ENCODE measurements at regions not wholly inside any gene's neighbourhood (a gene's known extent, or its start where the extent isn't known, plus 50 kb on each side); places are given as distances from the start of the nearest gene placed in this dataset.

DNA sequence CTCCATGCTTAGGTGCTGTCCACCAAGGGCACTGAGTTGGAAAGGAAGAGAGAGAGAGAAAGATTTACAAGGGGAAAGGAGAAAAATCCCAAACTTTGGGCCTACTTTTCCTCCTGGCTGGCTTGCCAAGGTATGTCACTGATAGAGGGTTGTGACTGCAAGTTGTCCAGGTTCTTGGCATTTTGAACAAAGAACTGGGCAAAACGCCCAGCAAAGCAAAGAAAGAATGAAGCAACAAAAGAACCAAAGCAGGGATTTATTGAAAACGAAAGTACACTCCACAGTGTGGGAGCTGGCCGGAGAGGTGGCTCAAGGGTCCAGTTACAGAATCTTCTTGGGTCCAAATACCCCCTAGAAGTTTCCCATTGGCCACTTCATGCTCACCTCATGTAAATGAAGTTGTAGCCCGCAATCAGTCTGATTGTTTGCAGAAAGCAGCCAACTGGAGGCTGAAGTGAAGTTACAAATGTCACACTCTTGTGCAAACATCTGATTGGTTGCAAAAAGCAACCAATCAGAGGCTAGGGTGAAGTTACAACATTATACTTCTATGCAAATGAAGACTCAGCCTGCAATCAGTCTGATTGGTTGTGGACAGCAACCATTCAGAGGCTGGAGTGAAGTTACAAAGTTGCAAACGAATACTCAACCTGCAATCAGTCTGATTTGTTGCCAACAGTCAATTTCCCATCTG is 263.5 kb downstream of the YTHDC2 start:
- in situ Hi-C loops (cut with HindIII; ENCODE audit: low sequenced_read_pairs), result no loop called here
- DNase-seq (ENCODE audit: low spot score), result no peak

DNA sequence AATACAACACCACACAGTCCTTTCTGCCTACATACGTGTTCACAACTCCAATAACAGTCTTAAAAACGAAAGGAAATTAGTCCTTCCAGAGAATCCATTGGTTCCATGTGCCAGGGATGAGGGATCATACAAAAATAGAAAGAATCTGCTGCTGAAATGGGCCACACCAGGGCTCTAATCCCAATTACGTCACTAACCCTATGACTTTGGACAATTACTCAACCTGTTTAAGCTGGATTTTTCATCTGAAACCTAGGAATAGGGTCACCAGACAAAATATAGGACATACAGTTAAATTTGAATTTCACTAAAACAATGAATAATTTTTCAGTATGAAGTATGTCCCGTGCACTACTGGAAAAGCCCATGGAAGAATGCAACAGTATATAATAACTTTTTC is 264.7 kb downstream of the YTHDC2 start:
- in situ Hi-C loops (cut with HindIII; ENCODE audit: low sequenced_read_pairs), result no loop called here
- DNase-seq (ENCODE audit: low spot score), result no peak

DNA sequence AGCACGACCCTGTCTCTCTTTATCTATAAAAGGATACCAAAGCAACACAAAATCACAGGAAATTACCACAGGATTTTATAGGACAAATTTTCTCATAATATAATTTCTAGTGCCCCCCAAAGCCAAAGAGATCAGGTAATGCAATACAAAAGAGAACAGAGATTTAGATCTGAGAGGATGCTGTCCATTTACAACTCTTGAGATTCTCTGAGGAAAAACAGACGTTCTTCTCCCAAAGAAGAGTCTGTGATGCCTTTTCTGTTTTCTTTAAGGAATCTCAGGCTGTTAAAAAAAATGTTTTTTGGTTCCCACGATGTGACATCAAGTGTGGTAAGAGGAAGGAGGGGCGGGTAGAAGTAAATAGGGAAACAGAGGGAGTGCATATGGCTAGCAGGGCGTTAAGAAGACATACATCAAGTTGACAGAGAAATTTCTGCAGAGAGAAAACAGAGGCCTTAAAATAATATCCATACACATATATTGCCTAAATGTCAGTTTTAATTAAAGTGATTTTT is 274.7 kb downstream of the YTHDC2 start:
- in situ Hi-C loops (cut with HindIII; ENCODE audit: low sequenced_read_pairs), result no loop called here
- no peak for DNase-seq (ENCODE audit: low spot score)

DNA sequence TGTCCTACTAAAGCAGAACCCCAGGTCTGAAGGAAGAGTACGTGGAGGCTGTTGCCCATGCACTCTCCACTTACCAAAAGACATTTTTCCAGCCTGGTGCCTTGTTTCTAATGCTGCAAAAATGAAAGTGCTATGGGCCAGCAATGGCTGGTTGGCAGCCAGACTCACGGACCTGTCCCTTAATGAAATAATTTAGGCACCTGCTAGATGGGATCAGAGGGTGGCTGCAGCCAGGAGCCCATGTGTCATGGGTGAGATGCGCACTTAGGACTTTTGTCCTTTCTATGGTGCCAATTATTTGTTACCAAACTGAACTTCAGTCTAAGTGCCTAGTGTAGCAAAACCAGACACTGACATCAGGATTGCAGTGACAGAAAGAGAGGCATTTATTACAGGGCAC is 276.3 kb downstream of the YTHDC2 start:
- no peak for DNase-seq (ENCODE audit: low spot score)
- in situ Hi-C loops (cut with HindIII; ENCODE audit: low sequenced_read_pairs), result no loop called here

DNA sequence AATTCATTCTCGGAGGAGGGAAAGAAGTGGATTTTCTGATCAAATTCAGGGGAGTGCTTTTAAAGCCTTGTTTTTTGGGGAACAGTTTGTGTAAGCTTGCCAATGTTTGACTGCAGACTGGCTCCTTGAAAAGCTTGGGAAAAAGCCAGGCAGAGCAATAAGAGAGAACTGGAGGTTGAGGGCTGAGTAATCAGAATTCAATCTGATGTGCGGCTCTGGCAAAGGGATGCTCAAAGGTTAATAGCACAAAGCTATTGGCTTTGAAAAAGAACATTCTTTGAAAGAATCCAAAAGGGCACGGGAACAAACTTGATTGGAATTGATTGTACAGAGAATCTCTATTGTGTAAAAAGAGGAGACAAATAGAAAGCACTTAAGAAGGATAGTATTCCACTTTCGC is 279.3 kb downstream of the YTHDC2 start:
- in situ Hi-C loops (cut with HindIII; ENCODE audit: low sequenced_read_pairs), result no loop called here
- DNase-seq (ENCODE audit: low spot score), result no peak

DNA sequence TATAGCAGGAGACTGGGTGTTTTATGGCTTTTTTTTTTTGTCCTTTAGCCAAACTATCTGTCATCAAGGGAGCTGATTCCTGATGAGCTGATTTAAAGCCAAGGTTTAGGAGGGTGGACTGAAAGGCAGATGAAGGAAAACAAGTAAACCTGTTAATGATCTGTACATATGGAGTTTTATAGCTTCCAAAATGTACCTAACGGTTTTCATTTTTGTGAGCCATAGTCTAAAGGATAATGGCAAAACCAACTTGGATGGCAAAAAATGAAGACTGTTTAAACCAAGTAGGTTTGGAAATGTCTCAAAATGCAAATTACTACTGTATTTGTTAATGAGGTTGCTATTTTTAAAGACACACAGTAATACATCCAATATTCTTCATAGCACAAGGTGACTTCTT is 281.5 kb downstream of the YTHDC2 start:
- DNase-seq (ENCODE audit: low spot score), result no peak
- in situ Hi-C loops (cut with HindIII; ENCODE audit: low sequenced_read_pairs), result no loop called here

DNA sequence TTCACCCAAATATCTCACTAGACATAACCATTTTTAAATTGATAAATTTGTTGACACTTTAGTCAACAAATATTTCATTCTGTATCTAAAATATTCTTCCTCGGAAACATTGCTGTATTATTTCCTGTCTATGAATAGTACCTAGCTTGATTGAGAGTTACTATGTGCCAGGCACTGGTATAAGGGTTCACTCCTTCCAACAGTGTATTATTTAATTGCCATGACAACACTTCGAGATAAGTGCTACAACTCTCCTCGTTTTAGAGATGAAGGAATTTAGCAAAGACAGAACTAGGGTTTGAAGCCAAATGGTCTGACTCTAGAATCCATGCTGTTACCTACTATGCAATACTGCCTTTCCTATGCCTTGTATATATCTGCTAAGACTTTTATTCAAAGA is 287.2 kb downstream of the YTHDC2 start:
- DNase-seq (ENCODE audit: low spot score), result no peak
- in situ Hi-C loops (cut with HindIII; ENCODE audit: low sequenced_read_pairs), result no loop called here

DNA sequence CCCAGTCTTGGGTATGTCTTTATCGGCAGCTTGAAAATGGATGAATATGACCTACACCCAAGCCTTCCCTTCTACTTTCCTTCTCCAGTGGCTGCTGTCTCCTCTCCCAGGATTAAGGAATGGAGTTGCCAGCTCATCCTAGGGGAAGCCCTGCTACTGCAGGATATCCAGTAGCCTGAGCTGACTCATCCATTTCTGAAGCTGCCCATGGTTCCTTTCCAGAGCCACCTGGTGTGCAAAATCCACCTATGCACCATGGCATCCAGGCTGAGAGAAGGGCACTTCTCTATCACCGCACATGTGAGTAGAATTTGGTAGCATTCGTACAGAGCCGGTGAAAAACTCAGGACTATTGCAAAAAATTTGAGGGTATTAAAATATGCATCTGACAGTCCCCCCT is 290.8 kb downstream of the YTHDC2 start:
- no peak for DNase-seq (ENCODE audit: low spot score)
- in situ Hi-C loops (cut with HindIII; ENCODE audit: low sequenced_read_pairs), result no loop called here

DNA sequence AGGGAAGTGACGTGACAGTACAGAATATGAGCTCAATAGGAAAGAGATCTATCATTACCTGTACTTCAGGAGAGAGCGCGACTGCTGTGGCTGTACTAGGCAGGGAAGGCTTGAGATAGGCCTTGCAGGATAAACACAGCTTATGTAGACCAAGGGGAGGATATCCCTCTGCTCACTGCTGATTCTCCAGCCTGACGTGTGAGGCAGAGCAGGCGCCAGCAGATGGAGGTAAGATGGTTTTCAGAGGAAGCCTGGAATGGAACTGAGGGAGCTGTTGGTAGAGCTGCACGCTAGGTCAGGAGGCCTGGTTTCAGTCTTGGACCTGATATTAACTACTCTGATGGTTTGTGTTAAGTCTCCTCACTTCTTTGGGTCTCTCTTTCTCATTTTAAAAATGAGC is 291.4 kb downstream of the YTHDC2 start:
- in situ Hi-C loops (cut with HindIII; ENCODE audit: low sequenced_read_pairs), result no loop called here
- no peak for DNase-seq (ENCODE audit: low spot score)

DNA sequence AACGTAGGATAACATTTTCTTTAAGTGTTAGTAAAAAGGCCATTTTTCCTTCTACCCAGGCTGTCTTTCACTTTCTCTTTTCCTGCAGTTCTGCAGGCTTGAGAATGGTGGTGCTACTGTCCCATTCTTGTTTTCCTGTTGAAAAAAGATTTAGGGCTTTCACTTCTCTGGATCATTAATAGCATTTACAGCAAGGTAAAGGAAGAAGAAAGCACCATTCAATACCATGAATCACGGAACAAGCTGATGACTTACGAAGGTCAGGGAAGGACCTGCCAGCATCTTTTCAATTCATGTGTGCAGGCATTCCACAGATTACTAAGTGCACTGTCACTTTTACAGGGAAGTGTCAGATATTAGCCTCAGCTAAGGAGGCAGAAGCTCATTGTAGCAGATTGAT is 292.8 kb downstream of the YTHDC2 start:
- peak; percentile 6 for DNase-seq (ENCODE audit: low spot score)
- in situ Hi-C loops (cut with HindIII; ENCODE audit: low sequenced_read_pairs), result no loop called here

DNA sequence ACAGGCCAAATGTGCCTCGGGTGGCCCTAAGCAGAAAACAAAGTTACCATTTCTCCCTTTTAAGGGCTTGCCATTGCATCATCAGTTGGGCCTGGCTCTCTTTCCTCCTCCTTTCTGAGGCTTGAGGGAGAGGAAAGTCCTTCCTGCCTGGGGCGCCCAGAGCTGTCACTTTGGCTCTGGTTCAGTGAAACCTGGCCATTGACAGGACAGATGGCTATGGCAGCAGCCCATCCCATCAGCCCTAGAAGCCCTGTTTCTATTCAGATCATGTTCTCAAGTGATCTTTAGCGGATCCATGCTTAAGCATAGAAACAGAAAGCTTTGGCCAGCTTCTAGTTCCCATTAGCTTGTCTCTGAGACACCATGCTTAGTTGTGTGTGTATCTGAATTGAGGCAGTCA is 293.4 kb downstream of the YTHDC2 start:
- in situ Hi-C loops (cut with HindIII; ENCODE audit: low sequenced_read_pairs), result no loop called here

DNA sequence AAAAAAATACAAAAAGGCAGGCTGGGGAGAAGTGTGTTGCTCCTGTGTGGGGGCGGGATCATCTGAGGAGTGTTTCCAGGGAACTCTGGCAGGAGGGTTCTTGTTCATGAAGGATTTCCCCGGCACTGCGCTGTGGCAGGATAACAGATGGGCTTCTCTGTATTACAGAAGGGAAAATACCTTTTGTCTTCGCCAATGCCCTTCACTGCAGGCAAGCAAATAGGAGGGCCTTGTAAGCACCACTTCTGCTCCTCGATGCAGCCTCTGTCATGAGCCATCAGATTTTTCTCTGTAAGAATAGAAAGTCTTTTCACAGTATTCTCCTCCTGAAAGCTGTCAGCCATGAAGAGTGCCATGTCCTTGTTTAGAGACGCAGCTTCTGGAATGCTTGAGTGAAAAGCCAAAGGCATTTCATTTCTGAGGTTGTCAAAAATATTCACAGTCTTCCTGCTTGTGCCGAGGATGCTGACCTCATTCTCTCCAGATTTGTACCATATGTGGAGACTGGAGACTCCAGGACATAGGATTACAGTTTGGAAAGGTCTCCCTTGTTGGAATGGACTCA is 294.0 kb downstream of the YTHDC2 start:
- DNase-seq (ENCODE audit: low spot score), result peak; percentile 89
- in situ Hi-C loops (cut with HindIII; ENCODE audit: low sequenced_read_pairs), result no loop called here

More for the DNA sequence above, 293.4 kb downstream of the YTHDC2 start:
- peak; percentile 89 for DNase-seq (ENCODE audit: low spot score)

DNA sequence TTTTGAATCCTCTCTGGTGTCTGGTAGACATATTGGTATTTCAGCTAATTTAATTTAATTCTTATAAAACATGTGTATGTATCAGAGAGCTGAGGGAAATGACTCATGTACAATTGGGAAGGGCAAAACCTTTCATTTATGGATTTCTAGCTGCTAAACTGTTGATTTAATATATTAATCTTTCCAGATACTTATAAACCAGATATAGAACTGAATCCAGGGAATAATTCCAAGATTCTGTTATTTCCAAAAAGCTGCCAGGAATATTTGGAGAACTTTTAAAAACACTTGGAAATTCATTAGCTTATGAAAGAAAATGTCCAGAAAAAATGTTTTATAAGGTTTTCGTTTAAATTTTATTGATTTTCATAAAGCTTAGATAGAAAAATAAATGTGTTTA is 295.5 kb downstream of the YTHDC2 start:
- in situ Hi-C loops (cut with HindIII; ENCODE audit: low sequenced_read_pairs), result no loop called here
- no peak for DNase-seq (ENCODE audit: low spot score)

DNA sequence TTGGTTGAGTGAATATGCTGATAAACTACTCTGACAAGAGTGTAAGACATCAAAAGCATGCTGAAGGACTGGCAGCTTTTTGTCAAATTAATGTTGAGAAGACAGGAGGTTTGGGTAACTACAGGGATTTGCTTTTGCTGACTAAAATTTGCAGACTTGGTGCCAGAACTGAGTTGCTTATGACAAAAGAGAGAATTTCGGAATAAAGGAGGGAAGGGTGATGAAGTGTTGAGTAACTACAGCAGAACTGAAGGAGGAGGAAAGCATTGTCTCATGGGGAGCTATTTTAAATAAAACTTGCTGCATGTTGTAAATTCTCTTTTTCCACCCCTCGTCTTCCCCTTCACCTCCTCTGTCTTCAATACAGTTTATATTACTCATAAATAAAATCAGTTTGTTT is 296.1 kb downstream of the YTHDC2 start:
- DNase-seq (ENCODE audit: low spot score), result no peak
- in situ Hi-C loops (cut with HindIII; ENCODE audit: low sequenced_read_pairs), result no loop called here

DNA sequence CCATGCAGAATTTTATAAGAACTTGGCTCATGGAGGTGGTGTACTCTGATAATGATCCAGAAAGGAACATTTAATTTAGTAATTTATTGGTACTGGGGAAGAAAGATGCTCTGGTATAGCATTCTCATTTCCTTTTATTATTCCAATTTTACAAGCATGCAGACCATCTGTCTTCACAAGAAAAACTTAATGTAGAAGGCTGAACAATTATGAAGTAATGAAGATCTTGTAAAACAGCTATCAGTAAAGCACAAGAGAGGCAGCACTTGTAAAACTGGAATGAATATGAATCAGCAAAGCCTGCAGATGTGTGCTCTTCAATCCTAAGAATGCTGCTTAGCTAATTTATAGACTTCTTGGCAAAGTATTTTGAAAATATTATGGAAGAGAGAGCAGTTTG is 300.0 kb downstream of the YTHDC2 start:
- in situ Hi-C loops (cut with HindIII; ENCODE audit: low sequenced_read_pairs), result no loop called here

DNA sequence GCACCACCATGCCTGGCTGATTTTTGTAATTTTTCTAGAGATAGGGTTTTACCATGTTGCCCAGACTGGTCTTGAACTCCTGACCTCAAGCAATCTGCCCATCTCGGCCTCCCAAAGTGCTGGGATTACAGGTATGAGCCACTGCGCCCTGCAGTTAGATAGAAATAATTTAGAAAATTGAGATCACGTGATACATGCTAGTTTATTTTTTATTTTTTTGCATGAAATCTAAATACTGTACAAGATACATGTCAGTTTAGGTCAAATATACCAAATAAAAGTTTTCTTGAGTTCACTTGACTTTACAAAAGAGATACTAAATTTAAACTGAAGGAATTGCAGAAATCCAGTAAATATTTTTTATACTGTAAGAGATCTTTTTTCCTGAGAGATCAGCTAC is 304.2 kb downstream of the YTHDC2 start:
- DNase-seq (ENCODE audit: low spot score), result no peak
- in situ Hi-C loops (cut with HindIII; ENCODE audit: low sequenced_read_pairs), result no loop called here

More for the DNA sequence above, 300.0 kb downstream of the YTHDC2 start:
- DNase-seq (ENCODE audit: low spot score), result no peak

DNA sequence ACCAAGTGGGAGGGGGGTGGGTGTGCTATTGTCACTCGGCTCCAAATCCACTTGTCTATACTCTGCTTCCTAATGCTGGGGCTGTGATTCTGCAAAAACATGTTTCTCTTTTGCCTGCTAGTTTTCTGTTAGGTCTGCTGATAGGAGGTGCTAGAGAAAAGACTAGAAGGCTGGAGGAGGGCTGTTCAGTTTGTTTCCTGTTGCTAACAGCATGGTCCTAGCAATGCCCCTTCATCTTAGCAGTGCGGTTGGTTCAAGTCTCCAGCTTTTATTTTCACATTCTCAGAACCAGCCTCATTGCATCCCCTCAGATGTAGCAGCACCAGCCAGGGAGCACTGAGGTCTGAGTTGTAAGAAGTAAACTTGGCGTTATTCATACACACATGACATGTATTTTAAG is 310.2 kb downstream of the YTHDC2 start:
- no peak for DNase-seq (ENCODE audit: low spot score)
- in situ Hi-C loops (cut with HindIII; ENCODE audit: low sequenced_read_pairs), result no loop called here

DNA sequence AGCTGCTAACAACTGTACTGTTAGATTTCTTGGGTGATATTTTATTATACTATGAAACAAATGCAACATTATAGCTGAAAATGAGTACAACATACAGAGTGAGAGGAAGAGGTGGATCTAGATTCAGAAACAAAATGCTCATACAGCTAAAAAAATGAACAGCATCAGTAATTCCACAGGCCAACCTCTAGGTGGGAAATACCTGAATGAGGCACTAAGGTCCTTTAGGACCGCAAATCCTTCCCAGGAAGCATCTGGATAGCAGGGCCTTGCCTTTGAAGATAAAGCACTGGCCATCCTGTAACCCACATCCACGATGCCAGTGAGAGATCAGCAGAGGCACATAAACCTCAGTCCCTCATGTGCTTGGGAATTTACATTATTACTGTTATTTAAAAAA is 310.8 kb downstream of the YTHDC2 start:
- no peak for DNase-seq (ENCODE audit: low spot score)
- in situ Hi-C loops (cut with HindIII; ENCODE audit: low sequenced_read_pairs), result no loop called here

DNA sequence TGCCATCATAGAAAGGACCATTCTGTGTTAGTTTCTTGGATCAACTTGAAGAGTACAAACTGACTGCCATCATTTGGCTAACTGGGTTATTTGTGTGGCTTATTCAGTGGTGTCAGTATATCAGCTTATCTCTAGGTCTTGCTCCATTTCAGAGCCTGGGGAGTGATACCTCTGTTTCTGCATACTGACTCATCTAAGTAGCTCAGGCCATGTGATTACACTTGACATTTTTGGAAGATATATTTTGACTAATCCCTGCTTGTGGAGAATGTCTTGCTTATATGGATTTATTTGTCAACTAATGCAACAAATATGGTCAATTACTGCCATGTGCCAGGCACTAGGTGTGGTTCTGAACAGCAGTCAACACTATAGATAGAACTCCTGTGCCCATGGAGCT is 311.7 kb downstream of the YTHDC2 start:
- no peak for DNase-seq (ENCODE audit: low spot score)
- in situ Hi-C loops (cut with HindIII; ENCODE audit: low sequenced_read_pairs), result no loop called here

DNA sequence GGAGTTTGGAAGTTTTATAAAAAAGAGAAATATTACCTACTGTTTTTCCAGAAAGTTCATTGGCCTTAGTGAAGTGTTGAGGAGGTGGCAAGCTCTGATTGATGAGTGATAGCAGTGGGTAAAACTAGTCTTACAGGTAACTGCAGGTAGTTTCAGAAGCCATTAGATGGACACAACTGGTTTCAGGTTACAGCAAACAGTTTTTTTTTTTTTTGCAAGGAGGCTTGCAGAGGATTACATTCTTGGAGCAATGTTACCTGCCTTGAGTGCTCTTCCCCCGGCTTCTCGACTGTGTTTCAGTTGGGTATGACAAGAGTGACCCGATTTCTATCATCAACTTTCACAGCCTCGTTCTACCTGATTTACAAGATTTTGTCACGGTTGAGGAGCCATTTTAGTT is 333.4 kb downstream of the YTHDC2 start:
- in situ Hi-C loops (cut with HindIII; ENCODE audit: low sequenced_read_pairs), result no loop called here
- no peak for DNase-seq (ENCODE audit: low spot score)

DNA sequence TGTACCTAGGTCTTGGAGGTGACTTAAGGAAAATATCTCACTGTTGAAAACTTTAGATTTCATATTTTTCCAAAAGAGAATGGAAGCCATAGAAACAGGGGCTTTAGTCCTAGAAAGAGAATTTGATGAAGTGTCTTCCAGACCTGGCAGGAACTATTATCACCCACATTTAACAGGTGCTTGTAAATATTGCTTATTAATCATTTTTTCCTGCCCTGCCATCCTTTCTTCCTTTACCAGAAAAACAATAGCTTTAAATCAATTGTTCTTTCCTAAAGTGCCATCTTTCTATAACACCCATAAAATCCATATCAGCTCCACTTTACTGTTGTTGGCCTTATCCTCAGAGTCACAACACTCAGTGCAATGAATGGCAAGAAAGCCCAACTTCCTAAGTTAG is 350.9 kb downstream of the YTHDC2 start:
- in situ Hi-C loops (cut with HindIII; ENCODE audit: low sequenced_read_pairs), result no loop called here
- DNase-seq (ENCODE audit: low spot score), result no peak
